ENCODE measurements at regions not wholly inside any gene's neighbourhood (a gene's known extent, or its start where the extent isn't known, plus 50 kb on each side); places are given as distances from the start of the nearest gene placed in this dataset.

GRCh38 chr9:94033383-94033782, 50.9 kb upstream of the PTPDC1 start:
- intact Hi-C loops (cut with DNase I; ENCODE audit: low total_unique reads), result no loop called here
- 90 to 91% methylated on average over 3 of the region's 3 CpGs for whole genome bisulfite sequencing, 2 donors
- TF ChIP-seq POLR2A (IDR thresholded peaks at IDR 0.05) (no peak), CTCF (IDR thresholded peaks at IDR 0.05) (no peak)
- Histone ChIP-seq H3K4me1 (no peaks in the 10 kb centered on the region), H3K27me3 (no peaks in the 10 kb centered on the region), H3K9me3 (no peaks in the 10 kb centered on the region), H3K4me3 (no peak overlapping the region), H3K36me3 (ENCODE audit: low read depth, missing control alignments) (no peaks in the 10 kb centered on the region), H3K27ac (no peak overlapping the region)
- DNase-seq, result no peak

- H3K4me1 ChIP-seq, result no peaks in the 10 kb centered on the region
- intact Hi-C loops (cut with DNase I; ENCODE audit: low total_unique reads), result no loop called here
- no peak overlapping the region for H3K4me3 ChIP-seq
- no peak for TF ChIP-seq POLR2A (IDR thresholded peaks at IDR 0.05)
- TF ChIP-seq CTCF (IDR thresholded peaks at IDR 0.05), result no peak
- WGBS, 2 donors, result 43 to 61% methylated on average over 3 of the region's 3 CpGs
- H3K9me3 ChIP-seq, result no peaks in the 10 kb centered on the region
- no peaks in the 10 kb centered on the region for H3K27me3 ChIP-seq
- no peak for DNase-seq
- H3K27ac ChIP-seq, result no peak overlapping the region
- no peaks in the 10 kb centered on the region for H3K36me3 ChIP-seq (ENCODE audit: low read depth, missing control alignments)
Observed at GRCh38 chr9:94031946-94032345, 52.3 kb upstream of the PTPDC1 start.

- no peak for DNase-seq
- H3K4me1 ChIP-seq, result no peaks in the 10 kb centered on the region
- intact Hi-C loops (cut with DNase I; ENCODE audit: low total_unique reads), result no loop called here
- peak overlapping the region; percentile 74 to 78 for H3K4me3 ChIP-seq
- H3K36me3 ChIP-seq (ENCODE audit: low read depth, missing control alignments), result no peaks in the 10 kb centered on the region
- H3K27me3 ChIP-seq, result no peaks in the 10 kb centered on the region
- H3K9me3 ChIP-seq, result no peaks in the 10 kb centered on the region
- 21 to 29% methylated on average over 8 of the region's 8 CpGs for WGBS, 2 donors
- TF ChIP-seq CTCF (IDR thresholded peaks at IDR 0.05) (no peak), POLR2A (IDR thresholded peaks at IDR 0.05) (no peak)
- peak overlapping the region; percentile 69 to 86 for H3K27ac ChIP-seq
Observed at GRCh38 chr9:94031380-94031779, 52.9 kb upstream of the PTPDC1 start.

GRCh38 chr9:94030318-94031179, 53.7 kb upstream of the PTPDC1 start:
- WGBS, 2 donors, result 0% methylated on average over 5 to 94 of the region's 97 CpGs
- no peaks in the 10 kb centered on the region for H3K36me3 ChIP-seq (ENCODE audit: low read depth, missing control alignments)
- peak; percentile 91 for DNase-seq
- no peaks in the 10 kb centered on the region for H3K9me3 ChIP-seq
- peak overlapping the region; percentile 69 to 86 for H3K27ac ChIP-seq
- no peaks in the 10 kb centered on the region for H3K4me1 ChIP-seq
- H3K4me3 ChIP-seq, result peak overlapping the region; percentile 74 to 78
- no peaks in the 10 kb centered on the region for H3K27me3 ChIP-seq
- no peak for TF ChIP-seq POLR2A (IDR thresholded peaks at IDR 0.05)
- no peak for TF ChIP-seq CTCF (IDR thresholded peaks at IDR 0.05)
- intact Hi-C loops (cut with DNase I; ENCODE audit: low total_unique reads), result no loop called here

- DNase-seq, result no peak
- no peaks in the 10 kb centered on the region for H3K9me3 ChIP-seq
- H3K27me3 ChIP-seq, result no peaks in the 10 kb centered on the region
- H3K4me1 ChIP-seq, result no peaks in the 10 kb centered on the region
- no peaks in the 10 kb centered on the region for H3K36me3 ChIP-seq (ENCODE audit: low read depth, missing control alignments)
- TF ChIP-seq CTCF (IDR thresholded peaks at IDR 0.05), result no peak
- TF ChIP-seq POLR2A (IDR thresholded peaks at IDR 0.05), result no peak
- intact Hi-C loops (cut with DNase I; ENCODE audit: low total_unique reads), result no loop called here
- H3K4me3 ChIP-seq, result peak overlapping the region; percentile 74 to 78
- 19 to 25% methylated on average over 6 of the region's 6 CpGs for WGBS, 2 donors
- peak overlapping the region; percentile 69 to 86 for H3K27ac ChIP-seq
Observed at GRCh38 chr9:94029932-94030317, 54.3 kb upstream of the PTPDC1 start.

Data from testis (tissue), 2 donors.